ENCODE measurements at regions not wholly inside any gene's neighbourhood (a gene's known extent, or its start where the extent isn't known, plus 50 kb on each side); places are given as distances from the start of the nearest gene placed in this dataset.
A peak's percentile ranks its signal among the peaks of the same experiment; 100 is the strongest.

DNA sequence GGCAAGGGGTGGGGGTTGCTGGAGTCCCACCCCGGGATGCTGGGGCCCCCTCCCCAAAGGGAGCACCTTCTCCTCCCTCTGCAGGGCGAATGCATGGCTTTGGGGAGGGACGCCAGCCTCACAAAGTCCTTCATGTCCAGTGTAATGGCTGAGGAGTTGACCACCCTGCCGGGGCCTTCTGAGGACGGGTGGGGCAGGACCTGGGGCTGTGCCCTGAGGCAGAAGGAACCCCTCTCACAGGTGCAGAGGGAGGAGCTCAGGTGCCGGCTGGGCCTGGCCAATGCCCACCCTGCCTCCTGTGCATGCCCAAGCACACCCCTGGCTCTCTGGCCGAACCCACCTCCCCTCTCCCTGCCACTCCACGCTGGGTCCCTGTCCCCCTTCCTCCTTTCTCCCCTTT lies 64.3 kb upstream of the RNU6ATAC start:
- no peak for DNase-seq (ENCODE audit: low spot score)

DNA sequence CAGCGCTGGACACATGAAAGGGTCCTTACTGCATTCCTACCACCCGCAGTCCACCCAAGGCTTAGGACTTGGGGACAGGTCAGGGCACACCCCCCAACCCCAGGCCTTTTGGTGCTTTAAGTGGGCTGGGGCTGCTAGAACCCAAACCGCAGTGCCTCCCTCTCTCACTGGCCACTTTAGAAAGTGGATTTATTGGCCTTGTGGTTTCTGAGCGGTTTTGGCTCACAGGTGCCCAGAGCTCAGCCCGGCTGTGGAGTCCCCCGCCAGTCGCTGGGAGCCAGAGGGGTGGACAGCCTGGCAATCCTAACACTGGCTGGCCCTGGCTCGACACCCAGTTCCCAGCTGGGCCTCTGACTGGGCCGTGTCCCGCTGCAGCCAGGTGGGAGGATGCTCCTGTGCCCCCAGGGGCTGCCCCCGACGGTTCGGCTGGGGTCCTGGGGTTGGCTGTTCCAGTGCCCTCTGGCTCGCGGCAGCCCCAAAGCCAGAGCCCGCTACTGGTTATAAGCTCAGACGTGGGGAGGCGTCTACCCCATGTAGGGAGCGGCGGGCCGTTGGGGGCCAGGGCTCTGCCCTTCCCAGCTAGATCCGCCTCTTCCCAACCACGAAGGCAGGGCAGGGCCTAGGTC lies 65.2 kb upstream of the RNU6ATAC start:
- no peak for DNase-seq (ENCODE audit: low spot score)

DNA sequence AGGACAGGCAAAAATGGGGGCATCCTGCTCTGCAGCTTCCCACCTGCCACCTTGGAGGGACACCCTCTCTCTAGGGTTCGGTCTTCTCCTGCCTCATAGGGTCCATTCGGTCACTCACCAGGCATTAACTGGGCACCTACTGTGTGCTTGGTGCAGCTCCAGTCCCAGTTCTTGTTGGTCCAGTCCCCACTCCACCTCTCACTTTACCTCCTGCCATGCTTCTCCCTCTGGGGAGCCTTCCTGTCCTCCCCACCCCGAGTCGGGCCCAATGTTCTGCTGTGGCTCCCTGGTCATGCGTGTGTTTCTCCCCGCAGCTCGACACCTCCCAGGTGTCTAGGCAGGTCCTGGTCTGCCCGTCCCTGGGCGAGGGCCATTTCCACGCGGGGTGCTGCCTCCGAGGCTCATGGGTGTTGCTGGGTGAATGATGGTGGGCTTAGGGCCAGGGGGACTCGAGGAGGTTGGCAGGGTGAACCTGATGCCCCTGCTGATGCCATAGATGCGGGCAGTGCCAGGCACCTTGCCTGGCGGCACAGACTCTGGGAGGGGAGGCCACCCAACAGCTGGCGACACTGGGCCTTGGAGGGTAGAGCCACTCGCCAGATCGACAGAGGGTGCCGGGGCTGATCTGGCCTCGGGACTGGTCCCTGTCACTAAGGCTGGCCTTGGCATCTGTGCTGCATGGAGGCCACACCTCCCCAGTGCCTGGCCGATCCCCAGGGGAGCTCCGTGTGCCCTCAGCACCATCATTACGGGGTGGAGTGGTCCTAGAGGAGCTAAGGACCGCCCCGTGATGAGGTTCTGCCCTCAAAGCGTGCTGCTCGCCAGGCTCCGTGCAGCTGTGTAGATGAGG lies 66.0 kb upstream of the RNU6ATAC start:
- no peak for DNase-seq (ENCODE audit: low spot score)

DNA sequence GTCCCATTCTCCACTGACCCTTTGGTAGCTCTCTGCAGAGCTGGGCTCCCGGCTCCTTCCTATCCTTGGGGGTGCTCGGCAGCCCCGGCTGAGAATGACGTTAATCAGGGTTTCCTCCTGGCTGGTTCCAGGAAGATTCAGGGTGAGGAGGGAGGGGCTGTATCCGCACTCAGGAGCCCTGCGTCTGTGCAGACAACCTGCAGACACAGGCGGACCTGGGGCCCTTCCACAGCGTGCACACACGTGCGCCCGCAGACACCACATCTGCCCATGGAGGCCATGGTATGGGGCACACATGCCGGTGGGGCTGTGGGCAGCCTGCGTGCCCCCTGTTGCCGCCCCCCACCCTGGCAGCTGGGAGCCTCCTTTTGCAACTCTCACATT lies 66.6 kb upstream of the RNU6ATAC start:
- no peak for DNase-seq (ENCODE audit: low spot score)

DNA sequence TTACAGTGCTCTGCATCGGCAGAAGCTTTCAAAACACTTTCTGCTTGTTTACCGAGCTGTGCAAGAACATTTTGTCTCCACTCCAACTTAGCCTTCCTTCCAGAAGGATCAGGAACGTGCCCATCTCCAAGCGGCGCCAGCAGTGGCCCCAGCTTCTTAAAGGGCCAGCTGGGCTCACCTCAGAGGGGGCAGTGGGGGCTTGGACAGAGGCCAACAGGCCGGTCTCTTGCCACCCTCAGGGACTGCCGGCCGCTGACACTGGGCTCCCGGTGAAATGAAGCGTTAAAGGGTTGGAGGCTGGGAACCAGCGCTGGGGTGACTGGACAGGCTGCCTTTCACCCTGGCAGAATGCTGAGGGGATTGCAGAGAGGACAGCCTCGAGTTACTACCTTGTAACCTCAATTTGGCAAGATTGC lies 67.0 kb upstream of the RNU6ATAC start:
- no peak for DNase-seq (ENCODE audit: low spot score)

DNA sequence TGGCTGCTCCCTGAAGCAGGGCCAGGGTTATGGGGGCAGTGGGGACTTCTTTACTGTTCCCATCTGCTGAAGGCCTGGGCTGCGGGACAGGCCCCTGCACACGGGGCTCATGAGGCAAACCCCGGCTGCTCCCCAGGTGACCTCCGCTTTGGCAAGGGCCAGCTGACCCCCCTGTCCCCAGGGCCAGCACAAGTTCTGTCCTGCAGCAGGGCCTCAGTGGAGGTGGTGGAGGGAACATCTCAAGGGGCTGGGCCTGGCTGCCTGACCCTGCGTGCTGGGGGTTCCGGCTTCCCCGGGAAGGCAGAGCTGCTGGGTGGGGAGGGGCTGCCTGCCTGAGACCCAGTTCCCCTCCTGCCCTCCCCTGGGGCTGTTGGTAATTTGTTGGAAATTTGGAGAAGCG lies 67.4 kb upstream of the RNU6ATAC start:
- no peak for DNase-seq (ENCODE audit: low spot score)

DNA sequence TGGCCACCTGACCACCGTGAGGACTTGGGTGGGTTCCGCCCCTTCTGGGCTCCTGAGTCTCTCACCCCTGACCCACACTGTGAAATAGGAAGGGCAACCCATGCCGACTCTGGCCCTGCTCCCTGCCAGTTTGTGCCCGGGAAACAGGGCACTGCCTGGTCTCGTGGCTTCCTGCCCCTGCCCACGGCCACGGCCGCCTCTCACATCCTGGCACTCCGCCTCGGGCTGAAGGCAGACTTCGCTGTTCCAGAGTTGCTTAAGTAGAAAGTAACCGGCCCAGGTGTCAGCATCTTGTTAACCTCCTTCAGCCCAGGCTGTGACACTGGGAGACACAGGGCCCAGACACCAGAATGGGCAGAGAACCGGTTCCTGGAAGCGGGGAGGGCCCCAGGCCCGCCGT lies 68.7 kb upstream of the RNU6ATAC start:
- no peak for DNase-seq (ENCODE audit: low spot score)

DNA sequence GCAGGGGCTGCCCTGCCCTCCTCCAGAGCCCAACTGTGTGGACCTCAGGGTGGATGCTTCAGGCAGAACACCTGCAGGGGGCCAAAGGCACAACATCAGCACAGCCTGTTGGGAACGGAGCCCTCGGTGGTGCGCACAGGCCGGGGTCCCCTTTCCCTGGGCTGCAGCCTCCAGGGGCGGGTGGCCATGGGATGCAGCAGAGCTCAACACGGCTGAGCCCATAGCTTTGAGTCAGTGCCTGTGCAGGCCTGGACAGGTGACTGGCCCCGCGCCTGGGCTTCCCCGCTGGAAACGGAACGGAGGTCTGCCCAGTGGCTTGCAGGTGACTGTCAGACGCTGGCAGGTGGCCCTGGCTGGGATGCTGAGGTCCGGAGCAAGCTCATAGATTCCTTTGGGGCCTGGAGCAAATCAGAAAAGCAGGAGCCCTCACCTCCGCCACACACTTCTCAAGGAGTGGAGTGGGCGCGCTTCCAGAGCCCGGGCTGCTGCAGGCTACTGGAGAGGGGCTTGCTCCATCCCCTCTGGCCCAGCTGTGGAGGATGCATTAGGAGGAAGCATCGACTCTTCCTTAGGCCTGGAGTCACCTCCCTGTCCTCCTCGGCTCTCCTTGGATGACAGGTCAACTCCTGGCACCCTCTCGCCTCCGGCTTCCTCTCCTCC lies 69.8 kb upstream of the RNU6ATAC start:
- no peak for DNase-seq (ENCODE audit: low spot score)

DNA sequence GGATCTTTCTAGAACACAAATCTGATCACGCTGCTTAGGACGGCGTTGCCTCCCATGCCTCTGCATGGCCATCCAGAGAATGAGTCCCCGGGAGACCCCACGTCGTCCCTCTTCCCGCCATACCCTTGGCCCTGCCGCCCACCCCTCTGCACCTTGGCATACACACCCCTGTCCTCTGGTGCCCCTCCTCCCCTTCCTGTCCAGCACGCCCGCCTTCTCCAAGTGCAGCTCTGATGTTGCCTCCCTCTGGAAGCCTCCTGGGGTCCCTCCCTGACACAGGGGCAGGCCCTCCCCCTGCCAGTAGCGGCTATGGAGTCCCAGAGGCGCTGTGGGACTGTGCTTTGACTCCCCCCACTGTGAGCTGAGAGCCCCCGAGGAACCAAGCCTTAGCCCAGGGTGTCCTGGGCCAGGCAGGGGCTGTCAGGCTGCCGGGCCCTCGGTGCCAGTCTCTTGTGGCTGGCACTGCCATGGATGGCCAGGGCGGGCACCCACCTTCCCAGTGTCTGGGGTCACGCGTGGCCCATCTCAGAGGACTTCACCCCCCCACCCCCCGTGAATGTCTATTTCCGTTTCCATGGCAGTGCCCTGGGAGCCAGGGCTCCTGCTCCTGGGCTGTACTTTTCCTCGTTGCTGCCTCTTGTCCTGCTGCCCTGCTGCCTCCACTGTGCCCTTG lies 70.5 kb upstream of the RNU6ATAC start:
- no peak for DNase-seq (ENCODE audit: low spot score)

DNA sequence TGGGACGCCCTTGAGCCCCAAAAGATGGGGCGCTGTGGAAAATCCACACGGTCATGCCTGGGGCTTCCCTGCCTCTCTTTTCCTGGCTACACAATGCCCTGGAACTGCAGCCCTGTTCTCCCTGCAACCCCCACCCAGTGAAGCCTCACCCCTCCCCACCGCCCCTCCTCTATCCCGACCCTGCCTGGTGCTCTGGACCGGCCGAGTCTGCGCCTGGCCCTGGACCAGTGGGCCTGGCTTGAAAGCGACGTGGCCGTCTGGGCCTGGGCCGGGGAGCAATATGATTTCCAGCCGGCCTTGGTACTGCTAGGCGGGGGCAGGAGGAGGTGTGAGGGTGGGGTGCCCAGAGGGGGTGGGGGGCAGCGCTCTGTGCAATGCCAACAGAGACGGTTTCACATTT lies 71.0 kb upstream of the RNU6ATAC start:
- DNase-seq (ENCODE audit: low spot score) = no peak

DNA sequence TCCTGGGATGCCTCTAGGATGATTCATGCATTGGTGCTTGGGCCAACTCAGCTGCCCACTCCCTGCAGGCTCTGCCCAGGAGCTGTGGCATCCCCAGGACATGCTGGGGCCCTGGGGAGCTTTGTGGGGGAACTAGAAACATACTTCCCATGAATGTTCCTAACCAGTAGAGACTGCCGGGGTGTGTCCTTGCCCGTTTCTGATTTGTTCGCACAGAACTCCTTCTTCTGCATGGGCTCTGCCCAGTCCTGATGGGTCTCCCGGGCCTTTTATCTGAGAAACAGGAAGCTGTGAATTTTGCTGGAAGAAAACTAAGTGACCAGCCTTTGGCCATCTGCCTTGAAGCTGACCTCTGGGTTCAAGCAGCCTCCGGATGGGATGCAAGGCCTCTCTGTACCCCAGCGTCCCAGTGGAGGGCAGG lies 71.6 kb upstream of the RNU6ATAC start:
- DNase-seq (ENCODE audit: low spot score) = no peak

DNA sequence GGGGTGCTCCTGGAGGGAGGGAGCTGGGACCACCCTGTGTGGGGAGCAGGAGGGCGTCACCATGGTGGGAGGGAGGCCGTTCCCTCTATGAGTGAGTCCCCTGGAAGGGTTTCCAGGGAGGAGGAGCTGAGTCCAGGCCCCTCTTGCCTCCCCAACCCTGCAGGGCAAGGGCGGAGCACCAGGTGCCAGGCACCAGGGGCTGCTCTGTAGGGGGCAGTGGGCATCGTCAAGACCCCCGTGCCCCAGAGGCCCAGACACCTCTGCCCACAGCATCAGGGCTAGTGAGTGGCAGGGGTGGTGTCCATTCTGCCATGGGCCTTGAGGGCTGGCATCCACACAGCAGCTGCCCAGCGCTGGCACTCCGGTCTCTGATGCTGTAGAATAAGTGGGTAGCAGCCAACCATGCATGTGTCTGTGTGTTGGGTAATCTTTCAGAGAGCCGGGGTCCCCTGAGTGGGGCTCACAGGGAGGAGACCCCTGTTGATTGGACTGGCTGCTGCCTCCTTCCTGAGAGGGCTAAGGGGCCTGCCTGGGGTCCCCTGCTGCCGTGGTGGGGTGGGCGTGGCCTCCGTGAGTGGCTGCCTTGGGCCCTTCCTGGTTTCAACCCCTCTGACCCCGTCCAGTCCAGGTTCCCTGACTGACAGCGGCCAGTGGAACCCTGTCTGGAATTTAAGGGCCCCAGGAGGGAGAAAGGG lies 72.7 kb upstream of the RNU6ATAC start:
- no peak for DNase-seq (ENCODE audit: low spot score)

DNA sequence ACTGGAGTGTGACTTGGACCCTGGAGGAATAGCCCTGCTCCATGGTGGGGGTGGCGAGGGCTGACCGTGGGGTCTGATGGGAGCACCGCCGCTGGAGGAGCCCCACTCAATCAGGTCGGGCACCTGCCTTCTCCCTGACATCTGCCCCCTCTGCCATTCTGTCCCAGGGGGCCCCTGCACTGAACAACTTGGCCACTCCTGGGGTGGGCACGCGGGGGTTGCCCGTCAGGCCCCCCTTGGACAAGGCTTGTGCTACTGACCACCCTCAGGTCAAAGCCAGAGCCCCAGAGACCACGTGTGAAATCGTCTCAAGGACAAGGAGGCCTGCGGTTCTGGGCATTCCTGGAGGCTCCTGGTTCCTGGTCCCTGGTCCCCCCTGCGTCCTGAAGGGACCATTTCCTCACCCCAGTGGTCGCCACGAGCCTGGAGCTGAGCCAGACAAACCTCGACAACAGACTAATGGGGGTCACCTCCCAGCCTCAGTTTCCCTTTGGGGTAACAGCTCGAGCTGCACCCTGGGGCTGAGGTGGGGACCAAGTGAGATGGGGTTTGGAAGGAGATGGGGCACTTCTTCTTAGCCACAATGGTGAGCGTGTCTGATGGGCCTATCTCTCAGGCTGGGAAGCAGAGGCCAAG lies 73.4 kb upstream of the RNU6ATAC start:
- no peak for DNase-seq (ENCODE audit: low spot score)

DNA sequence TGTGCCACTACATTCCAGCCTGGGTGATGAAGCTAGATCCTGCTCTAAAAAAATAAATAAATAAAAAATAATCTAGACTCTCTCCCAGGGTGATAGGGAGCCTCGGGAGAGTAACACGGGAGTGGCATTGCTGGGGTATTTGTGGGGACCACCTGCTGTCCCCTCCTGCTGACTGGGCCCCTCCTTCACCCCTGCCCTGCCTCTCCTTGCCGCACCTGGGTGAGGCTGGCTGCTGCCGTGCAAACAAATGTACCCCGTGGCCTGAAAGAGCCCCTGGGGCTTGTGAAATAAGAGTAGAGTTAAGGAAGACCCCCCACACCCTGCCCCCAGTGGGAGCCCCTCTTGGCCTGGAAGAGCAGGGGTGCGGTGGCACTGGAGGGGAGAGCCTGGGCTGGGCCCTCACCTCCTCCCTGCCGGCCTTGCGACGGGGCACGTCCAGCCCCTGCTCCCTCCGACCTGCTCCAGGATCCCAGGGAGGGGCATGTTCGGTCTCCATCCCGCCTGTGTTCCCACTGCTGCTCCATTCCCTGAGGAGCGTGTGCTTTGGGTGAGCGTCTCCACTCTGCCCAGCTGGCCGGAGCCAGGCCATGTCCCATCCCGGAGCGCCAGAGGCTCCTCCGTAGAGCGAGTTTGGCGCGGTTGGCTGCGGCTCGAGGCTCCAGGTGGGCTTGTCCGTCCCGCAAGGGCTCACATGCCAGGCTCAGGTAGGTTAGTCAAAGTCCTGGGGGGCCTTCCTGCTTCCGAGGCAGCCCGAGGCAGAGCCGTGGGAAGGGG lies 75.0 kb upstream of the RNU6ATAC start:
- DNase-seq (ENCODE audit: low spot score) = no peak

DNA sequence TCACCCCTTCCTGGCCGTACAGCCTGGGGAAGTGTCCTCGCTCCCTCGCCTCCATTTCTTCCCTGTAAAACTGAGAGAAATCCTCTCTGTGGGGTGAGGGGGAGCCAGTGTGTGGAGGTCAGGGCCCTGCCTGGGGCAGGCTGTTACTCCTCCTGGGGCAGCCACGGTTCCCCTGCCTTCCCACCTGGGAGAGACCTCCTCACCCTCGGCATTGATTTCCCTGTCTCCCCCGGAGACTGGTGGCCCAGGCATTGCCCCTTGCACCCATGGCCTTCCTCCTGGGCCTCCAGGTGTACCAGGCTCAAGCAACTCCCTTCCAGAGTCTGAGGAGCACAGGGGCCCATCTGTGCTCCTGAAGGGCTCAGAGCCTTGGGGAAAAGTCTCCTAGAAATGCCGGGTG lies 75.6 kb upstream of the RNU6ATAC start:
- DNase-seq (ENCODE audit: low spot score) = no peak

DNA sequence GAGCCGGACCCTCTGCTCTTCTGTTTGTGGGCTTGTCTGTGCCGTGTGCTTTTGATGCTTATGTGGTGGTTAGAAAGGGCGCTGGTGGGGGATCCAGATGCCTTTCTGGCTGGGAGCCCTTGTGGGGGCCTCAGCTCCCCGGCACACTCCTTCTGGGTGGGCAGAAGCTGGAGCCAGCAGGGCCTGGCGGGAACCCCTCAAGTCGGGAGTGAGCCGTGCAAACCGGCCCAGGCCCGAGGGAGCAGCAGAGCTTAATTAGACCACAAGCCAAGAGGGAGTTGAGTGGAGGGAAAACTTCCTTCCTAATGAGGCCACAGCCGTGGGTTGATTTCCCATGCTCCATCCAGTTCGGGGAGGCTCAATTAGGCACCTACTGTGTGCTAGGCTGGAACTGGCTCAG lies 76.0 kb upstream of the RNU6ATAC start:
- no peak for DNase-seq (ENCODE audit: low spot score)

DNA sequence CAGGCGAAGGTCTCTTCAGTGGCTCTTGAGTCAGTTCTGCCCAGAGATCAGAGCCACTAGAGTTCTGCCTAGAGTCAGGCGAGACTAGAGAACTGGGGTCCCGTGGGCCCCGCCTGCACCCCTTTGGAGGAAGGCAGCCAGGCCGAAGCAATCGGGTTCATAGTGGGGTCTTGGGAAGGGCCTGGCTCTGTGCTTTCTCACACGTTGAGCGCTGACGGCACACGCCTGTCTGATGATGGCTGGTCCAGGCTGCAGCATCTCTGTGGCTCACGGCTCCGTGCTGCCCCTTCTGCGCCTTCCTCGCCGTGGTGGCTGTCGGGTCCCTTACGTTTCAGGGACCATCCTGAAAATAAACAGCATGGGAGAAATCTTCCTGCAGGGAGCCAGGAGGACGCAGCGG lies 78.3 kb upstream of the RNU6ATAC start:
- no peak for DNase-seq (ENCODE audit: low spot score)

DNA sequence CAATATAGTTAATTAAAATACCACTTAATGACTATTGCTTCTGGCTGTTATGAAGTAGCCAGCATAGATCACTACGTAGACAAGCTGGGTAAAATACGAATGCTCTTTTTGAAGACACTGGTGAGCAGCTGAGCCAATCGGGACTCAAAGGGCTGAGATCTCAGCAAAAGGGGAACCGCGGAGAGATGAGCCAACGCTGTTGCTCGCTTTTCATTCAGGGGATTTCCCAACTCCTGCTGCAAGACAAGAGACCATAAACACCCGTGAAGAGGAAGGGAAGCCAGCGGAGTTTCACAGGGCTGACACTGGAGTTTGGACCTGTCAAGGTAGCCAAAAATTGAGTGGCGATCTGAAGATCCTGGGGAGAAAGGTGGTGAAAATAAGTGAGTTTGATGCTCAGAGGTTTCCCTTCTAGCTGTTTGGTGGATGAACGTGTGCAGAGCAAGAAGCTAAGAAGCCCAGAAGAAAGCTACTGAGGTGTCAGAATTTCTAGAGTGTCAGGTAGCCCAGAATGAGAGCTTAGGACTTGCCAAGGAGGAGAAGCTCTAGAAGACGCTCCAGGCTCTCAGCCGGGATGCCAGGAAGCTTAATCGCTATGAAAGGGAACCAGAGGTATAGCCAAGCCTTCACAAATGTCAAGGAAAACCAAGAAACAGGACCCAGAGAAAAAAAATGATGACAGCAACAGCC lies 79.6 kb upstream of the RNU6ATAC start:
- DNase-seq (ENCODE audit: low spot score) = peak; percentile 44

DNA sequence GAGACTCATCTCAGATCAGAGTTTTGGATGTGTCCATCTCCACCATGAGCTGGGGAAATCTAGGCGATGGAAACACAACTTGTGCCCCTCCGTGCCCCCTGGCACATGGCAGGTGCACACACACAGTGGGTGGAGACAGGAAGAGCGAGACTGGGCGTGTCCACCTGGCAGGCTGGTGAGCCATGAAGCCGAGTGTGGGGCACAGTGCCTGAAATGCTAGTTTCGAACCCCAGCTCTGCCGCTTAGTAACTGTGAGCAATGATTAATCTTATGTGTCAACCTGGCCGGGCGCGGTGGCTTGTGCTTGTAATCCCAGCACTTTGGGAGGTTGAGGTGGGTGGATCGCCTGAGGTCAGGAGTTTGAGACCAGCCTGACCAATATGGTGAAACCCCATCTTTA lies 80.8 kb upstream of the RNU6ATAC start:
- no peak for DNase-seq (ENCODE audit: low spot score)

DNA sequence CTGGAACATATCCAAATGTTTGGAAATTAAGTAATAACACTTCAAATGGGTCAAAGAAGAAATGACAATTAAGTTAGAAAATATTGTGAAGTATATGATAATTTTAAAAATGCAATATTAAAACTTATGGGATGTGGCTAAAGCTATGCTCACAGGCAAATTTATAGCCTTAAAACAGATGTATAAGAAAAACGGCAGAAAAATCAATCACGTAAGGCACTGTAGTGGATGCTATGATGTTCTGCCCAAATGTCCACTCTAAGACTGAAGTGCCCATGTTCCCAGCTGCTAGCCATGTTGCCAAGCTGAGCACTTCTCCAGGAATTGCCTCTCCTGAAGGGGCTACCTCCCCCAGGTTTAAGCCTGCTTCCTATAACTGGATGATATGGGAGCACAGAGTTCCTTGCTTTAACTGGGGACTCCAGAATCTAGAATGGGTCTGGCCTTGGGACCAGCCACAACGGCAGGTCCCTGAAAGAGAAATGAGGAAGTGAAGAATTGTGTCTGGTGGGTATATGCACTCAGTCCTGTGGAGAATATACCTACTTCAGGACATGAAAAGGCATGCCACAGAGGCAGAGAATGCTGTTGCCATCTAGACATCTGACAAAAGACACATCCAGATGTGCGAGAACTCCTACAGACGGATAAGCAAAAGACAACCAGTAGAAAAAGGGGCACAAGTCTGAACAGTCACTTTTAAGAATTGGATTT lies 78.2 kb upstream of the RXRA start:
- no peak for DNase-seq (ENCODE audit: low spot score)
